ENCODE measurements at regions not wholly inside any gene's neighbourhood (a gene's known extent, or its start where the extent isn't known, plus 50 kb on each side); places are given as distances from the start of the nearest gene placed in this dataset.
A peak's percentile ranks its signal among the peaks of the same experiment; 100 is the strongest.
"Not testable (repeated sequence)": the region's sequence is repeated elsewhere in the genome, so short reads cannot be mapped to it uniquely, and the experiment has no call there.

DNA sequence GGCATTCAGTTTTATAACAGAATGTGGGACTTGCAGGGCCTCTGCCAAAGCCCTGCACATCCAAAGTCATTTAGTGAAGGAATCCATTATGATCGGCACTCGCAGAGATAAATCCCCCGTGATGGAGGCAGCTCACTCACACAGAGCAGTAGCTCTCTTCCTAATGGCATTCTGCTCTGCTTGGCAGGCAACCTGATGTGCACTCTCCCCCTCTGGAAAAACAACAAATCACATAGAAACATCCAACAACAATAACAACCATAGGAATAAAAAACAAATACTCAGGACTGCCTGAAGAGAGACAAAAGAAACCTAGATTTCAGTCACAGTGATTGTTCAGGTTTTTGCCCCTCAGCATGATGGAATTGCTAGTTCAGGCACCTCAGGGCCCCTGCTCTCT, 59.7 kb downstream of the NAA11 start:
- DNase-seq (ENCODE audit: low spot score): no peak

DNA sequence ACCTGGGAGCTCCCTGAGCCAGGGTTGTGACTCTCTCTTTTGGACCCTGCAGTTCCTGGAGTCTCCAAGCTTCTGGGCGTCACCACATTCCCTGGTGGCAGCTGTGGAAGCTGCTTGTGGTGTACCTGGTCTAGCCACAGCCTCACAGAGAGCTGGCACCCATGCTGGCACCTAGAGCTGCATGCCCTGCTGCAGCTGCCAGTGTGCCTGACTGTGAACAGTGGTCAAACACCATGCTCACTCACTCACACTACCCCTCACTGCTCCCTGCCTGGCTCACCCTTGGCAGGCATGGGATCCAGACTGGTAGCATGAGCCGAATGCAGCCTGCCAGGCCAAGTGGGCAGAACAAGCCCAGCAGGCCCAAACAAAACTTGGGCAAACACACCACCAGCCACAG, 66.6 kb downstream of the NAA11 start:
- no peak for DNase-seq (ENCODE audit: low spot score)

DNA sequence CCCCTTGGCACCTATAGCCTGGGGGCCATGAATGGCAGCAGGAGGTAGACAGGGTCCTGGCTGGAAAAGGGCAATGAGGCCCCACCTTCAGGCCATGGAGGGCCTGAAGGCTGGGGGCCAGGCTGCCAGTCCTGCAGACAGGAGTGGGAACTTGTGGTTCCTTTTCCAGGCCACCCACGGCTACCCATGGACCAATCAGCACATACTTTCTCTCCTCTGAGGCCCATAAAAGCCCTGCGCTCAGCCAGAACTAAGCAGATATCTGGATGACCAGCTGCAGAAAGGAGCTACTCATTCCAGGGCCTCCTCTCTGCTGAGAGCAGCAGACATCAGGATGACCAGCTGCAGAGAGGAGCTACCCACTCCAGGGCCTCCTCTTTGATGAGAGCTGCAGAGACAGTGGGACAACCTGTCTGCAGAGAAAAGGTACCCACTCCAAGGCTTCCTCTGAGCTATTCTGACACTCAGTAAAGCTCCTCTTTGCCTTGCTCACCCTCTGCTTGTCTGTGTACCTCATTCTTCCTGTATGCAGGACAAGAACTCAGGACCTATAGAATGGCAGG, 67.2 kb downstream of the NAA11 start:
- no peak for DNase-seq (ENCODE audit: low spot score)

- DNase-seq (ENCODE audit: low spot score): no peak
Observed at GRCh38 chr4:79257953-79258613, 67.8 kb downstream of the NAA11 start.

- no peak for DNase-seq (ENCODE audit: low spot score)
Observed at GRCh38 chr4:79255793-79256192, 70.1 kb downstream of the NAA11 start.

DNA sequence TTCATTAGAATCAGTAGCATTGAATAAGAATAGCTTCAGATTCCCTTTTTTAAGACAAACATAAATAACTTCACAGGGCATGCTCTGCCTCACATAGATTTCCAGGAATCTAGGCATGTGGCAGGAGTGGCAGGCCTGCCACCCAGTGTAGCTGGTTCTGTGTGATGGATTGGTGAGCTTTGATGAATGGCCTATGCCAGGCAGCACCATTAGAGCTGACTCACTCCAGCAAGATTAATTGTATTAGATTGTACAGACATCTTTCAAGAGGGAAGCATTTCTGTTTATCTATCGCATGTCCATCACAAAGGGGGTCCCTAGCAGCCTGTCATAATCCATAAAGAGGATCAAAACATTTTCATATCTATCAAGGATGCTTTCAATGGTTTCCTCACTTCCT, 71.9 kb downstream of the NAA11 start:
- no peak for DNase-seq (ENCODE audit: low spot score)

DNA sequence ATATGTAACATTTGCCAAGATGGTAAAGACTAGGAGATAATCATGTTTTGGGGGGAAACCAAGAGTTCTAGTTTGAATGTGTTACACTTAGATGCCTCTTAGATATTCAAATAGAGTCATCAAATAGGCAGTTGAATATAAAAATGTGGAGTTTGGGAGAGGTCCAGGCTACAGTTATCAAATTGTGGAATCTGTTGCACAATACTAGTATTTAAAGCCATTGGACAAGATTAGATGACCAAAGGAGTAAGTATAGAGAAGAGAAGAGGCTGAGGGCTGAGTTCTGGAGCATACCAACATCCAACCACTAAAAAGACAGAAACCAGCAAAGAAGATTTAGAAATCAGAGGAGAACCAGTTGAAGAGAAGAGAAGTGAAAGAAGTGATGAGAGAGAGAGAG, 72.7 kb downstream of the NAA11 start:
- no peak for DNase-seq (ENCODE audit: low spot score)

DNA sequence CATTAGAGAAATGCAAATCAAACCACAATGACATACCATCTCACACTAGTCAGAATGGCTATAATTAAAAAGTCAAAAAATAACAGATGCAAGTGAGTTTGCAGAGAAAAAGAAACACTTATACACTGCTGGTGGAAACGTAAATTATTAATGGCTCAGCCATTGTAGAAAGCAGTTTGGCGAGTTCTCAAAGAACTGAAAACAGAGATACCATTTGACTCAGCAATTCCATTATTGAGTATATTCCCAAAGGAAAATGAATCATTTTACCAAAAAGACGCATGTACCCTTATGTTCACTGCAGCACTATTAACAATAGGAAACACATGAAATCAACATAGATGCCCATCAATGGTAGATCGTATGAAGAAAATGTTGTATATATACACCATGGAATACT, 75.0 kb downstream of the NAA11 start:
- DNase-seq (ENCODE audit: low spot score): no peak

GRCh38 chr4:79249881-79250503, 75.9 kb downstream of the NAA11 start:
- DNase-seq (ENCODE audit: low spot score): no peak

DNA sequence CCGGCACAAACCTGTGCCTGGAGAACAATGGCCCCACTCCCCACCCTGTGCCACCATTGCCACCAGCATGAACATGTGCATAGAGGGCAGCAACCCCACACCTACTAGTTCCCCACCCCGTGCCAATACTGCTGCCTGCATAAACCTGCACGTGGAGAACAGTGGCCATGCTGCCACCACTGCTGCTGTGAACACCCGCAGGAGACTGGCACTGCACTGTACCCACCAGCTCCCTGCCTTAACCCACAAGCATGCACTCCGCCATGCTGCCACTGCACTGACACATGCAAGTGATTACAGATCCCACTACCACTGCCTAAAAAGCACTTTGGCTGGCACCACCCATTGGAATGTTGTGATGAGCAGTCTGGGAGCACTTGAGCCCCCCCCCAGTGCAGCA, 77.3 kb downstream of the NAA11 start:
- no peak for DNase-seq (ENCODE audit: low spot score)

GRCh38 chr4:79247695-79248394, 78.0 kb downstream of the NAA11 start:
- no peak for DNase-seq (ENCODE audit: low spot score)

DNA sequence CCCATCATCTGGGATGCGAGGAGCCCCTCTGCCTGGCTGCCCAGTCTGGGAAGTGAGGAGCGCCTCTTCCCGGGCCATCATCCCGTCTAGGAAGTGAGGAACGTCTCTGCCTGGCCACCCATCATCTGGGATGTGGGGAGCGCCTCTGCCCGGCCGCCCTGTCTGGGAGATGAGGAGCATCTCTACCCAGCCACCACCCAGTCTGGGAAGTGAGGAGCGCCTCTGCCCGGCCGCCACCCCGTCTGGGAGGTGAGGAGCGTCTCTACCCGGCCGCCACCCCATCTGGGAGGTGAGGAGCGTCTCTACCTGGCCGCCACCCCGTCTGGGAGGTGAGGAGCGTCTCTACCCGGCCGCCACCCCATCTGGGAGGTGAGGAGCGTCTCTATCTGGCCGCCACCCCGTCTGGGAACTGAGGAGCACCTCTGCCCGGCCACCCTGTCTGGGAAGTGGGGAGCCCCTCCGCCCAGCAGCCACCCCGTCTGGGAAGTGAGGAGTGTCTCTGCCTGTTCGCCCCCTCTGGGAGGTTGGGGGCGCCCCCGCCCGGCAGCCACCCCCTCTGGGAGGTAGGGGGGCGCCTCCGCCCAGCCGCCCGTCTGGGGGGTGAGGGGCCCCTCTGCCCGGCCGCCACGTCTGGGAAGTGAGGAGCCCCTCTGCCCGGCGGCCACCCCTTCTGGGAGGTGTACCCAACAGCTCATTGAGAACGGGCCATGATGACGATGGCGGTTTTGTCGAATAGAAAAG, 80.5 kb downstream of the NAA11 start:
- not testable (repeated sequence) for DNase-seq (ENCODE audit: low spot score)

DNA sequence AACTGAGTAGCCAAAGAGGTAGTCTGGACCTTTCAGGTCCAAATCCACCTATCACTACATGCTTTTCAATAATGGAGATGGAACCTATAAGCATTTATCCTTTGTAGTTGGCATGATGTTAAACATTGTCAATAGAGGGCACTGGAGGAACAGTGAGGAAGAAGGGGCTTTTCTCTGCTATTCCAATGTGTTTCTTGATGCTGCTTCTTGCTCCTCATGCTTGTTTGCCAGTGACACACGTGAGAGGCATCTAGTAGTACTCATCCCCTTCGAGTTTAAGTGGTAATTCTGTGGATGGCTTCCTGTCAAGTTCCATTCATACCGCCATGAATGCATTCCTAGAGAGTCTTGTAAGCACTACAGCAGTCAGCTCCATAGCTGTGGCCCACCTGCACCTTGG, 84.0 kb downstream of the NAA11 start:
- DNase-seq (ENCODE audit: low spot score): peak; percentile 18

DNA sequence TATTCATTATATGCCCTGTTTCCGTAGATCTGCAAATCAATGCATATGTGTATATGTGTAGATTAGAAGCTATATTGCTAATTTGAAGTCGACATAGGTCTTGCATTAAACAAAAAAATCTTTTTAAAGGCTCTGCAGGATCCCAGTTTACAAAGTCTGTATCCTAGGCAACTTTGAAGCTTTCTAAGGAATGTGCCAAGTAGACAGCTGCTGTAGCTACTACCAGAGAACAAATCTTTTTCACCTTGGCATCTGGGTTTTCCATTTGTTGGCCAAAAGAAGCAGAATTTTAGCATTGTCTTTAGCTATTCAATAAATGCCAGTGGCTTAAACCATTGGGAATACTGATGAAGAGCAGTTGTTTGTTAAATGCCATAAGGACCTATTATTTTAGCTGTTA, 88.0 kb downstream of the NAA11 start:
- no peak for DNase-seq (ENCODE audit: low spot score)

DNA sequence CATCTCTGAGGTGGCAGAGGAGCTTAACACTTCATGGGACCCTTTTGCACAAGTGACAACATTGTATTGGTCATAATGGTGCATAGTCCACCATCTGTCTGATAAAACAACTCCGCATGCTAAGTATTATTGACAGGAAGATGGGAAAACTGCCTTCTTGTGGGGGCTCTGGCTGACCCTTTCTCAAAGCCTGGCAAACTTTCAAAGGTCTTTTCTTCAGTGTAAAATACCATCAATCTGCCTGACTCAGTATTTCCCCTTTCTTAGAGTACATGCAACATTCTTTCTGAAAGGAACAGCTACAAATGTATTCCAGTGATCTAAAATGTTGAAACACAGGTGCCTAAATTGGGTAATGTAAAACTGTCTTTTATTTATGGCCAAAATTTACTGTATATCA, 89.1 kb downstream of the NAA11 start:
- DNase-seq (ENCODE audit: low spot score): no peak

- DNase-seq (ENCODE audit: low spot score): no peak
Observed at GRCh38 chr4:79235095-79235494, 90.8 kb downstream of the NAA11 start.

DNA sequence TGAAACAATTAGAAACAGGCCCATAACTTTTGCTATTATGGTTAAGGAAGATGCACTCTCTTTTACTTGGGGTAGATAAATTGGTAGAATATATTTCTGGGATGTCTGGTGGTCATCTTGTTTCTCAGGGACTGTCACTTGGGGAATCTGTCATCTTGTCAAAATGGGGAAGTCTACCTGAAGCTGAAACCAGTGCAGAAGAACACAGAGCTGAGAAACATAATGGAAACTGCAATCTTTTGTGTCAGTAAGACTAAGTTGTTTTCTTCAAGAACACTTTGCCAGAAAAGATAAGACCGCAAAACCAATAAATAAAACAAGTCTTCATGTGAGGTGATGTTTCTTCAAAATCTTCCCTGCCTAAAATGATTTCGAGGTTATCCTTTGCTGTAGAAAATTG, 92.0 kb downstream of the NAA11 start:
- DNase-seq (ENCODE audit: low spot score): no peak

GRCh38 chr4:79232540-79232939, 93.3 kb downstream of the NAA11 start:
- no peak for DNase-seq (ENCODE audit: low spot score)

GRCh38 chr4:79227860-79228259, 98.0 kb downstream of the NAA11 start:
- no peak for DNase-seq (ENCODE audit: low spot score)

- DNase-seq (ENCODE audit: low spot score): no peak
Observed at GRCh38 chr4:79225360-79225759, 100.5 kb downstream of the NAA11 start.

DNA sequence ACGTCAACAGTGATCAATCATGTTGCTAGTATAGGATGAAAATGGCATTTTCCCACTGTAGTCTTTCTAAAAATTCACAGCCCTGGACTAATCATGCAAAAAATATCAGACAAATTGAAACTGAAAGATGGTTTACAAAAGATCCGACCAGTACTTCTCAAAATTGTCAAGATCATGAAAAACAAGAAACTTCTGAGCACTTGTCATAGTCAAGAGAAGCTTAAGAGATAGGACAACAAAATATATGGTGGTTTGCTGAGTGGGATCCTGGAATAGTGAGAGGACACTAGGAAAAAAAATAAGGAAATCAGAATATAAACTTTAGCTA, 101.1 kb downstream of the NAA11 start:
- no peak for DNase-seq (ENCODE audit: low spot score)

- DNase-seq (ENCODE audit: low spot score): no peak
Observed at GRCh38 chr4:79223993-79224776, 101.7 kb downstream of the NAA11 start.

Measured in SW480 (cell line).